AML-193 (cell line): ENCODE measurements at regions not wholly inside any gene's neighbourhood (a gene's known extent, or its start where the extent isn't known, plus 50 kb on each side); places are given as distances from the start of the nearest gene placed in this dataset.

Experiments used
- DNase-seq, 2 experiments: peaks; one replicate each; lab custom pipeline; 2025; lab: John Stamatoyannopoulos, UW

DNA sequence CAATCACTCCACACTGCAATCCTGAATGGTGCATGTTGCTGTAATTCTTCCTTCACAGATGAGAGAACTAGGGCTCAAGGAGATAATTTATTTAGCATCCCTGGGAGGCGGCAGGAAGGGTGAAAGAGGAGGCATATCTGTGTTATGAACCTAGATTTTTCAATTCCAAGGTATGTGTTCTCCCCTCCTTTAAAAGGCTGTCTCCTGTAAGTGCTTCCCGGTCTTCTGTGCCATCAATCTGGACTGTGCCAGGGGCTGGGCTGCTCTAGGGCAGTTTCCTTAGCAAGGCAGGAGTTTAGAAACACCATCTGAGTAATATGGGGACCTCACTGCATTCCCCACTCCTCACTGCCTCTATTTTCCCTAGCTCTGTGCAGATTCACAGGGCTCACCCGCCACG is 185.0 kb downstream of the RFC3 start:
- DNase-seq: no peak

DNA sequence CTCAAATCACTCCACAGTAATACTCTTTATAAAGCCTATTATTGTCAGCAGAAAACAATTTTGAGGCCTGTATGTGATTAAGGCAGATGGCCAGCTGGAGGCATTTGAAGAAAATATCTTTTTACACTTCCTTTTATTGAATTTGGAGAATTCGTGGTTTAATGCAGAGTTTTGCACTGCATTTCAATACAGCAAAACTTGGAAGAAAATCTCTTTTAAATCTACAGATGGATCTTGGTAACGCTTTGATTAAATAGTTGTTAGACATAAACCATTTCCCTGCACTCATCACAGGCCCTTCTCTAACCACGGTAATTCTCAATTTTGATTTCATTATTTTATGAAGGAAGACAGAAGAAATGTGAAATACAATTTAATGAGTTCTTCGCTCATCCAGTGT is 185.7 kb downstream of the RFC3 start:
- DNase-seq: no peak

DNA sequence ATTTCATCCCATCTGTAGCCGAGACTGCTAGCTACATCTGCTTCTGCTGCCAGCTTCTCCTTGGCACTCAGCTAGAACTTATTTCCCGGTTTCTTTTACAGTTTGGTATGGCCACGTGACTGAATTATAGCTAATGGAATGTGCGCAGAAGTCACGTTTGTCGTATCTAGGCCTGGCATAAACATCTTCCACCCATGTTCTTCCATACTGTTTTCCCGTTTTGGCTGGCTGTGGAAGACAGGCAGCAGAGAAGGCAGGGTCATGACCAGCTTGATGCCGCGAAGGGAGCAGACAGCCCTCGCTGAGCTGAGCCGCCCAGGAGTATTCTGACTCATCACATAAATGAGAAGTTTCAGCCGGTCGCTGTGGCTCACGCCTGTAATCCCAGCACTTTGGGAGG is 186.7 kb downstream of the RFC3 start:
- DNase-seq: no peak

DNA sequence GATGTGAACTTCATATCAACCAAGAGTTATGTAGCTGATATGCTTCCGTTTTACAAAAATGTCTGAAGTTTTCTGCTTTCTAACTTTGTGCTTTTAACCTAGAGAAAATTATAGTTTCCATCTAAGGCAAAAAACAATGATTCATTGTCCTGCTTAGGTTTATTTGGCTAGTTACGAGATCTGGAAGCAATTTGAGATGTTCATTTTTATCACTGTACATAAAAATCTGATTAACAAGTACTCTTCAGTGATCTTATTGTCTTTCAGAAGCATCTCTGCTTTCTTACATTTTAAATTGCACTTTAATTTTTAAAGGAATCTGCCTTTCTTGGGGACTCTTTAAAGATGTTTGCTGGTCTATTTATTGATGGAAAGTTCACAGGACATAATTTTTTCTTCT is 188.1 kb downstream of the RFC3 start:
- DNase-seq: no peak

DNA sequence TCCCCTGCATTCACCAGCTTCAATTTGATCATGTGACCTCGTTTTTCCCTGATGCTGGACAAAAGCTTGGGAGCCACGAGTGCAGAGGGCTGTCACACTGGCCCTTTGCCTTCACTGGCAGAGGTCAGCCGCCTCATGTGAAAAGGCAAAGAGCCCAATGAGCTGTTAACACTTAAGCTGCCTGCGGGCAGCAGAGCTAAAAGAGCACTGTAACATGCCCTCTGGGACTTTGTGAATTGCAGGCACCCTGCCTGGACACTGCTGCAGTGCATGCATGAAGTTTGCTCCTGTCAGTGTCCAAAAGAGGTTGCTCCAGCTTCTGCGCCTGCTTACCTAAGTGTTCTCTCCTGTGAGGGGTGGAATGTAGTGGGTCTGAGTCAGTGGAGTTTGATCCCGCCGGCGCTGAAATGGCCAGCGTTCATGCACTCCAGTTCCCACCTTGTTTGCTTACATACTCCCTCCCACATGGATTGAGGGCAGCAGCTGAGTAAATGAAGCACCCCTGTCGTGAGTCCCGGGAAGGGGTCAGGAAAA is 193.7 kb downstream of the RFC3 start:
- no peak for DNase-seq

DNA sequence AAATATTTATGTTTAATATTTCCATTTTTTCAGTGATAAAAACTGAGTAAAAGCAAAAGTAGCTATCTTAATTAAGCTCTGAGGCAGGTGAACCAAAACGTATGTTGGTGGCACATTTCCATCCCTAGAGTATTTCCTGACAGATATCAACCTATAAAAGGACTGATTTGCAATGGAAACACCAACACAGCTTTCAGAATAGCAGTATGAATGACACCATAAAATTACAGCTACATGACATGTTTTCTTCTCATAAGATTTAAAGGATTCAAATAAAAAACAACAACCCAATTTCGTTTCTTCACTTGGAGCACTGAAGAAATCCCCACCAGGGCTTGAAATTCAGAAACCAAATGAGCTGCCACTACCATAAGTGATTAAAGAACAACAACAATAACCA is 194.4 kb downstream of the RFC3 start:
- DNase-seq: no peak

DNA sequence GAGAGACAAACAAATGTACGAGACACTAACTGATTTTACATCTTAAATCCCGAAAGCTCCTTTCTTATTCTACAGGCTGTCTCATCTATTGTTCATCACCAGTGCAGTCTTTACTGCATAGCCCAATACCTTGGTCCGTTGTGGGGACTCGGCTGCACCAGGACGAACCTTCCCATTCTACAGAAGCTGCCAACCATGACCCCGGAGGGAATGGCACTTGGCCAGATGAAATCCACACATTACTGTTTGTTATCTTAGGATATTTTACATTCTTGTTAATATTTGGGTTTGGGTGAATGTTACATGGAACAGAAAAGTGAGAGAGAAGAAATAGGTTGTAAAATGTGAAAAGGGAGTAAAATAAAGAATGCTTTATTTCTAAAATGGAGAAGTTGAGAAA is 195.1 kb downstream of the RFC3 start:
- DNase-seq: no peak

DNA sequence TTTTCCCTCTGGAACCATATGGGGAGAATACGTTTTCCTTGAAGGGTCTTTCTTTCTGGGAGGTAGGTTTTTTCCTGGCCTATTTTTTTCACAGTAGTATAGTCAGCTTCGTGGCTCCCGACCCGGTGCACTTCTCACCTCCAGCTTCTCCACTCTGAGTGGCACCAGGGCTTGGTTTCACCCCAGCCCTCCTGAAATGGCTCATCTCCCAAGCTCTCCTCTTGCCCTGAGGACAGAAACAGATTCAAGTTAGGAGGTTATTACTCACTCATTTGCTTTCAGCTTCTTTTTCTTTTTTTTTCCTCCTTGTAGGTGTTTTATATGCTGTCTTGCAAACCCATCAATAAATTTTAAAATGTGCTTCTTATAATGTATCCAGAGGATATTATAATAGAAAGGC is 199.3 kb downstream of the RFC3 start:
- DNase-seq: no peak

DNA sequence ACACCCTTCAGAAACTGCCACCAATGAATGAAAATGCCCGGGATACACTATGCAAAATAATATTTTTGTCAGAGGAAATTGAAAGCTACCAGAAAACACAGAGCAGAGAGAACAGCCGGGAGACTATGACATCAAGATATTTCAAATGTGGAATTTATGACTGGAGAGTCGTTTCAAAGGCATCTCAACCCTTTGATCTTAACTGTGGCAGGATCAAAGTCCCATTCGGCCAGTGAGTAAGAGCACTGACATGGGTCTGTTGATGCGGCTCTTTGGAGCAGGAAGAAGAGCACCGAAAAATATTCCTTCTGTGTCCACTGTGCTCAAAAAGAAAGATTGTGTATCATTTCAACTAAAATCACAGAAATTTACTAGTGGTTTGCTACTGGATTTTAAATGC is 201.9 kb downstream of the RFC3 start:
- DNase-seq: no peak

DNA sequence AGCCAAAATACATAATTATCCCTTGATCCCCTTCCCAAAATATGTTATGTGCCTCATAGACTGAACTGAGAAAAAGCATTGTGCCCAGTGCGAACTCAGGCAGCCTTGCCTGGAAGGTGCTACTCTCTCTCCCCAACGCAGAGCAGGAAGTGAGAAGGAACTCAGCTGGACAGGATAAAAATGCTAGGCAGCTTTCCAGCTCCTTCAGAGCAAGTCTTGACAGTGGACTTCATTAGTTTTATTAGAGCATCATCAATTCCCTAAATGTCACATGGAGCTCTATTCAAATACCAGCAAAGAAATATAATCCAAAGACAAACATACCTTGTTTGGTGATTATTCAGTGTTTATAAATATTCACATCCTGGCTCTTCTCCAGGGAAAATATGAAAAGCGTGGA is 202.4 kb downstream of the RFC3 start:
- DNase-seq: no peak

DNA sequence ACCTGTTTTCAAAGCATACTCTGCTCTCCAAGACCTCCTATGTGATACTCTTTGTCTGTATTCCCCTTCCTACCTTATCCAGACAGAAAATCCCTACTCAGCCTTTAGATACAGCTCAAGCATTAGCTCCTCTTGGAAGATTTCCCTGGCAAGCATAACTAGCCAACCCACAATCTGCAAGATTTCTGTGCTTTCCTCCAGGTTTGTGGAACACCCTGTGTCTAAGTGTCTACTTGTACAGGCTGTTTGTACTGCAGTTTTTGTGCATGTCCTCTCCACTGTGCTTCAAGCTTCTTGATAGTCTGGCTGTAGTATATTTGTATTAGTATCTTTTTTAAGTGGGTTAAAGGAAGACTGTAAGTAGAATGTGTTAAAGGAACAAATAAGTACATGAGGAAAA is 203.7 kb downstream of the RFC3 start:
- no peak for DNase-seq

DNA sequence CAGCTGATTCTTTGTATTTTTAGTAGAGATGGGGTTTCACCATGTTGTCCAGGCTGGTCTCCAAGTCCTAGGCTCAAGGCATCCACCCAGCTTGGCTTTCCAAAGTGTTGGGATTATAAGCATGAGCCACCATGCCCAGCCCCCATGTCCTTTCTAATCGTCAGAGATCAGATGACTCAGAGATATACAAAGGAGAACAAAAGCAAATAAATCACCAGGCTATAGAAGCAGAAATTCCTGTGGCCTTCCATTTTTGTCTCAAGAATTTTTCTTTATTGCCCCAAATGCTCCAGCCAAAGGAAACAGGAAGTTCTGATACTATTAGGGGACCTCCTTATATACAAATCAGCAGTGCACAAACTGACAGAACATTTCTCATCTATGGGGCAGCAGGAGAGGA is 207.8 kb downstream of the RFC3 start:
- DNase-seq: no peak

DNA sequence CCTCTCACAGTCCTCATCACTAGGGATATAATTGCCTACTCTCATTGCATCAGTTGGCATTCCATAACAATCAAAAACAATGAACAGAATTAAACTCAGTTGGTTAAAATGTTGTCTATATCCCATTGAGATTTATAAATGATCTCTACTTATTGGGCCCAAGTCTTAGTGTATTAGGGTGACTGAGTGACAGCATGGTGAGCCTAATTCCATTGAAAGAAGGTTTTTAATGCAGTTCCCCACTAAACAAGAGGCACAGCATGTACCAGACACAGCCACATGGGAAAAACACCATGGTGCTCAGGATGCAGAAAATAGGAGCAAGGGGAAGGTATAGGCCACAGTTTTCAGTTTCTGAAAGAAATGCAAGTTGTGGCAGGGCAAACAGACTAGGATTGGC is 208.4 kb downstream of the RFC3 start:
- DNase-seq: no peak

DNA sequence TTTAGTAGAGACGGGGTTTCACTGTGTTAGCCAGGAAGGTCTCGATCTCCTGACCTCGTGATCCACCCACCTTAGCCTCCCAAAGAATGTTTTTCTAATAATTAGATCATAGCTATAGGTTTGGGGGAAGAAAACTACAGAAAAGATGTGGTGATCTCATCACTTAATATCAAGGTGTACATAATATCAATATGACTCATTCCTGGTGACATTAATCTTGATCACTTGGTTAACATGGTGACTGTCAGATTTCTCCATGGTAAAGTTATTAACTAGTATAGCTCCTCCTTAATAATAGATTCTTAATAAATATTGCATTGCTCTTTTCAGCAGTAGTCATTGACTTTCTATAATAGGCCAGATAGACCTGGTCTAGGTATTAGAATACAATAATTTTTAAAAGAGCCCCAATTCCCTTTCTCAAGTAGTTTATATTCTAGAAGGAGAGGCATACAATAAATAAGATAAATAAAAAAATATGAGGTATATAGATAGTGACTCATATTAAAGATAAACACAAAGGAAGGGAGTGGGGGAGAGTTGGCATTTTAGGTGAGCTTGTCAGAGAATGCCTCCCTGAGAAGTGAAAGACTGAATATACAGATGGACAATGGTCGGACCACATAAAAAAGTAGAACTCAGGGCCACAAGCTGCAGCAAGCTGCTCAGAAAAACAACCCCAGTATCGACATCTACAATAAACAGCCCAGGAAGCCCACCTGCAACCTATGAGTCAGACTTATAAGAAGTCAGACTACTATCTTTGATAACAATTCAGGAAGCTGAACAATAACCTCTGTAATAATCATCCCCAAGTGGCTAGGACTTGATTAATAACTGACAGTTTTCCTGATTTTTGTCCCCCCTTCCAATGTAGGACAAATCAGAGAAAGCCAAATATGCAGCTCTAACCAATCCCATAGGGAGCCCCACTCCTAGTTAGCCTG is 210.8 kb downstream of the RFC3 start:
- no peak for DNase-seq

DNA sequence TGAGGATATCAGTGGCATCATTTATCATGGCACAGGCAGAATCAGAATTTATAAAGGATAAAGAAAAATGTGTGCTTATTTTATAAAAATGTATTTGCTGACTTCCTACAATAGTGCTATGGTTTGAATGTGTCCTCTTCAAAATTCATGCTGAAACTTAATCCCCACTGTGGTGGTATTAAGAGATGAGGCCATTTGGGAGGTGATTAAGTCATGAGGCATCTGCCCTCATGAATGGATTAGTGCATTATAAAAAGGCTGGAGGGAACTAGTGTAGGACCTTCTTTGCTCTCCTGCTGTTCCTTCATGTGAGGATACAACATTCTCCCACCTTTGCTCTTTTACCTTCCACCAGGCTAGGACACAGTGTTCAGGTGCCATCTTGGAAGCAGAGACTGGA is 212.8 kb downstream of the RFC3 start:
- DNase-seq: no peak

DNA sequence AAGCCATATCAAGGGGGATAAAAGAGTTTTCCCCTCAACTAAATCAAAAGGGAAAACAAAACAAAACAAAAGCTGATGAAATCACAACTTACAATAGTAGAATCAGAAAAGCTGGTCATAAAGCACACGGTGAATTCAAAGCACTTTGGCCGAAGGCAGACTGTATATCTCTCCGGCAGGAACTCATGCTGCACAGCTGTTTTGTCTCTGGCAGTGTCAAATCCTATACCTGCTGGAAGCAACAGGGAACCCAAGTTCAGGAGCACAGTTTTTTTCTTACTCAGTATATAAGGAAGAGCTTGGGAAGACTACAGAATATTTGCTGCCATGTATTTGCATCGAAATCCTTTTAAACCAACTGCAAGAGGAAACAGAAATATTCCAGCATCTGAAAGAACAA is 213.7 kb downstream of the RFC3 start:
- no peak for DNase-seq

DNA sequence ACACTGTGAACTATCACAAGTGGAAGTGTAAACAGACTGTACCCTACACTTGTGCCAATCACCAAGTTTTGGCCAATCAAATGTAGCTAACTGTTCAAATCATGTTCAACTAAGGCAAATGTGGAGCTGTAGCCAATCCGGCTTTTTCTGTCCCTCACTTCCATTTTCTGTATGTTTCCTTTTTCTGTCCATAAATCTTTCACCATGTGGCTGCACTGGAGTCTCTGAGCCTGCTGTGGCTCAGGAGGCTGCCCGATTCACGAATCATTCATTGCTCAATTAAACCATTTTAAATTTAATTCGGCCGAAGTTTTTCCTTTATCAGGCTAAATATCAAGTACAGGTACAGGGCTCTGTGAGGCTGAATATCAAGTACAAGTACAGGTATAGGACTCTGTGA is 216.5 kb downstream of the RFC3 start:
- no peak for DNase-seq

DNA sequence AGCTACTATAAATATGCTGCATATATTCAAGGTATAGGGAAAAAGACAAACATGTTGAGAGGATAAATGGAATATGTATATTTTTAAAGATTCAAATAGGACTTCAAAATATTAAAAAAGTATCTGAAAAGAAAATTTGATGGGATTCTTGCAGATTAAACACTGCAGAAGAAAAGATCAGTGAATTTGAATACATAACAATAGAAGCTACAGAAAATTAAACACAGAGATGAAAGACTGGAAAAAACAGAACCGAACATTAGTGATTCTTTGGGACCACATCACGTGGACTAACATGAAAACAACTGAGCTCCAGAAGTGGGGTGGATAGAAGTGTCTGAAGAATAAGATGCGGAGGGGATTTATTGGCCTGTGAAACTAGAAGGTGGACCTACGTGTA is 217.2 kb downstream of the RFC3 start:
- DNase-seq: no peak

DNA sequence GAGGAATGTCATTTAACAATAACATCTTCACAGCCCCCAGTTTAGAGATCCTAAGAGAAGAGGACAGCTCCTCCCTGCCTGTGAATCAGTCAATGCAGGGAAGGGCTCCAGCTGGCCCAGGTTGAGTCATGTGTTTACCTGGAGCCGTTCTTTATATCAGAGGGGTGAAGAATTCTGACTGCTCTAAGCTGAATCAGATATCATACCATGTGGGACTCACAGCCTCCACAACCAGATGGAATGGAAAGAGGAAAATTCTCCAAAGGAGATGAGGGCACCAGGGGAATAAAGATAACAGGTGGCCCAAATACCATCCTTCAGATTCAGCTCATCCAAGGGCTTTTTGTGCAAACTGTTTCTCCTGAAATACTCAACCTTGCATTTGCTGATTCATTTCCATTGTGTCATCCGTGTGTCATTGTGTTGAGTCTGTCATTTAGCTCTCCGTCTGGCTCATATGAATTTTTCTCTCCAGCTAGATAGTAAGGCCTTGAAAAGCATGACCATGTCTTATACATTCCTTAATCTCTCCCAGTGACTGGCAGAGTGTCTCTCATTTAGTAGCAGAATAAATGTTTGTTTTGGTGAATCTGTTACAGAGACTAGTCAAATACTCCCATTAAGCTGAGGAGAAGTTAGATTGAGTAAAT is 217.9 kb downstream of the RFC3 start:
- DNase-seq: no peak

DNA sequence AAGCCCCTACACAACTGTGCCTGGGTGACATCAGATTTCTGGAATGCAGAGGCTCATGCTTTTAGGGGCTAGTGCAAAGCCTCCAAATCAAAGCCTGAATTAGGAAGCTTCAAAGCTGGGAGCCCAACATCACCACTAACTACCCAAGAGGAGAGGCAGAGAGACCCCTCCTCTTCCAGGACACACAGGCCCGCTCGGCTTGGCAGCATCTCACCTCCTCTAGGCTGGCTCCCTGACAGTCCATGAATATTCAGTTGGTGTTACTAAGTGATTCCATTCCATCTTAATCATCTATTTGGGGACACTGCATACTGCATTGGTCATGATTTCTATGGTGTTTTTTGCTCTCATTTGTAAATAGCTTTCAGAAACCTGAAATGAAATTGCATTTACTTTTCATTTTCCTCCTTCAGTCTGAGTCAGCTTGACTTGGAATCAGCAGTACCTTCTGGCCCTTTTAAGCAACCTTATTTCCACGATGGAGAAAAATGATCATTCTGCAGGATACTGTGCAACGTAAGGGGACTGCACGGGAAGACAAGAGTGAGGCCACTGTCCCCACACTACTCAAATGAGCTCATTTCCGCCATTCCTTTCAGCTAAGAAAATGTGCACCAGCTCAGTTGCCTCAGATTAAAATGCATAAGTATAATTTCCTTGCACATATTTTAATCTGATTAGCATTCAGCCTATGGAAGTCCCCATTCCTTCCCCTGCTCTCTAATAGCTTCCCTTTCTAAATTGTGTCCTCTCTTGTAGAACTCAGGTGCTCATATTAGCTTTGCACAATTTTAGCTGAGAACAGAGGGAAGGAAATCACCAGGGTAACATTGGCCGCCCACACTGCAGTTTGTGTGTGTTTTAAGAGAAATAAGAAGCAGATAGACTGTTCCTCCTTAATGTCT is 219.9 kb downstream of the RFC3 start:
- DNase-seq: no peak

DNA sequence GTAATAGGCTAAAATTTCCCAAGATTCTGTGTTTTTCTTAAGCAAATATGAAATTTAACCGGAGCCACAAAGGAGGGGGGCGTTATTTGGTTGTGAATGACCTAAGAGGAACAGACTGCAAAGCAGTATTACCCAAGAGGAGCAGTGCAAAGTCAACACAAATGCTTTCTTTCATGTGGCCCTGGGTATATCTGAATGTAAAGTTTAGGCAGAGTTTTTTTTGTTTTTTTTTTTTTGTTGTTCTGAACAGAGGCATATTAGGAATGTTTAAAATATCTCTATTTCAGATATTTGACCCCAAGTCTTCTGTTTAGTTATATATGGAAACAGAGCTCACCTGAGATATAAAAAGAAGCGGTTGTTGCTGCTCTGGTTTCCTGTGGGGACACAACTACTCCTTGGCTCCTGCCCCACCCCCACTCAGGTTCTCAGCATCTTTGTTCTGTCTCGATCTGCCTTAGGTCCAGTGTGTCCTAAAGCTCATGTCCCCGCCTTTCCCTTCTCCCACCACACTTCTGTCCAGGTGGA is 220.7 kb downstream of the RFC3 start:
- no peak for DNase-seq

DNA sequence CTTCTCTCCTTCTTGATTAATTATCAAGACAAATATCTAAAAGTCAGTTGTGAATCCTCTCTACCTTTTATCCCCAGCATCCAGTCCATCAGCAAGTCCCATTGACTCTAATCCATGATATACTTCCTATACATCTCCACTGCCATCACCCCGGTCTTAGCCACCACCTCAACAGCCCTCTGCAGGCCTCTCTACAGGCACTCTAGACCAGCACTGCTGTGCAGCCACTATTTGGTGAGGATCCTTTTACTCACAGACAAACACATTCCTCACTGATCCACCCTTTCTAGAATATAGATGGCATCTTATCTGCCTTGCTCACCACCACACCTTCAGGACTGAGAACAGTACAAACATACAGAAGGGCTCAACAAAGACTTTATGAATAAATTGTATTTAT is 221.7 kb downstream of the RFC3 start:
- no peak for DNase-seq
